ENCODE measurements at regions not wholly inside any gene's neighbourhood (a gene's known extent, or its start where the extent isn't known, plus 50 kb on each side); places are given as distances from the start of the nearest gene placed in this dataset.
"Not testable (repeated sequence)": the region's sequence is repeated elsewhere in the genome, so short reads cannot be mapped to it uniquely, and the experiment has no call there.

DNA sequence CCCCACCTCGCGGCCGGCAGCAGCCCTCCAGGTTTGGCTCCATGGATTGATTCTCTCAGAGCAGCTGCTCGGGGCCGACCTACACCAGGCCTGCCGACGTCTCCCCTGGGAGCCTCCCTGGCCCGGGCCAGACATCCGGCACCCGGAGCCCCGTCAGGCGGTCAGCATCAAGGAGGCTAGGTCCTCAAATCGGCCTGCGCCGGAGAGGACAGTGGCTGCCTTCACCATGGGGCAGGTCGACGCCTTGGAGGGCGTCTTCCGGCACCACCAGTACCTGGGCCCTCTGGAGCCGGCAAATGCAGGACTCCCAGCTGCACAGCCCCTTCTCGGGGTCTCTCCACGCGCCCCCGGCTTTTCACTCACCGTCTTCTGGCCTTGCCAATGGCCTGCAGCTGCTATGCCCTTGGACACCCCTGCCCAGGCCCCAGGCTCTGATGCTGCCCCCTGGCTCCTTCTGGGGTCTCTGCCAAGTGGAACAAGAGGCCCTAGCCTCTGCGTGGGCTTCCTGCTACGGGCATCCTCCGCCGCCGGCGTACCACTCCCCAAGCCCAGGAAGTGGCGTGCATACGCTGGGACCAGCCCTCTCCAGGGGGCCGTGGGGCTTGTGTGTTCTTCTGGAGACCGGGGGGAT lies 341.8 kb downstream of the MAGEB5 start:
- intact Hi-C loops (cut with DNase I), result no loop called here
- DNase-seq (ENCODE audit: extremely low spot score in 2 of 2), result no peak
- Histone ChIP-seq H3K36me3 (no peaks in the 10 kb centered on the region), H3K4me1 (no peaks in the 10 kb centered on the region), H3K27ac (no peak overlapping the region), H3K4me3 (no peak overlapping the region), H3K9me3 (no peaks in the 10 kb centered on the region), H3K27me3 (no peaks in the 10 kb centered on the region)
- TF ChIP-seq, protein P1, sequence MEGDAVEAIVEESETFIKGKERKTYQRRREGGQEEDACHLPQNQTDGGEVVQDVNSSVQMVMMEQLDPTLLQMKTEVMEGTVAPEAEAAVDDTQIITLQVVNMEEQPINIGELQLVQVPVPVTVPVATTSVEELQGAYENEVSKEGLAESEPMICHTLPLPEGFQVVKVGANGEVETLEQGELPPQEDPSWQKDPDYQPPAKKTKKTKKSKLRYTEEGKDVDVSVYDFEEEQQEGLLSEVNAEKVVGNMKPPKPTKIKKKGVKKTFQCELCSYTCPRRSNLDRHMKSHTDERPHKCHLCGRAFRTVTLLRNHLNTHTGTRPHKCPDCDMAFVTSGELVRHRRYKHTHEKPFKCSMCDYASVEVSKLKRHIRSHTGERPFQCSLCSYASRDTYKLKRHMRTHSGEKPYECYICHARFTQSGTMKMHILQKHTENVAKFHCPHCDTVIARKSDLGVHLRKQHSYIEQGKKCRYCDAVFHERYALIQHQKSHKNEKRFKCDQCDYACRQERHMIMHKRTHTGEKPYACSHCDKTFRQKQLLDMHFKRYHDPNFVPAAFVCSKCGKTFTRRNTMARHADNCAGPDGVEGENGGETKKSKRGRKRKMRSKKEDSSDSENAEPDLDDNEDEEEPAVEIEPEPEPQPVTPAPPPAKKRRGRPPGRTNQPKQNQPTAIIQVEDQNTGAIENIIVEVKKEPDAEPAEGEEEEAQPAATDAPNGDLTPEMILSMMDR (IDR thresholded peaks at IDR 0.05), result no peak
- no peak for TF ChIP-seq POLR2AphosphoS5 (IDR thresholded peaks at IDR 0.05; ENCODE audit: insufficient read depth in 1 of 2, low read depth in 1 of 2)
- no peak for TF ChIP-seq POLR2A (IDR thresholded peaks at IDR 0.05)

DNA sequence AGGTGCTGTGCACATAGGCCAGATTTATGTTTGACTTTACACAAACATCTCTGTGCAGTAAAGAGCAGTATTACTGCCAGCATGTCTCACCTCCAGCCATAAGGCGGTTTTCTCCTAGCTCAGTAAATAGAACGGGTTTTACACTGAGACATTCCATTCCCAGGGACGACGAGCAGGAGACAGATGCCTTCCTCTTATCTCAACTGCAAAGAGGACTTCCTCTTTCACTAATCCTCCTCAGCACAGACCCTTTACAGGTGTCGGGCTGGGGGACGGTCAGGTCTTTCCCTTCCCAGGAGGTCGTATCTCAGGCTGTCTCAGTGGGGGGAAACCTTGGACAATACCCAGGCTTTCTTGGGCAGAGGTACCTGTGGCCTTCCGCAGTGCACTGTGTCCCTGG lies 309.8 kb downstream of the MAGEB5 start:
- H3K4me3 ChIP-seq; H3K27ac ChIP-seq; H3K36me3 ChIP-seq; H3K27me3 ChIP-seq; intact Hi-C loops (cut with DNase I); DNase-seq (ENCODE audit: extremely low spot score in 2 of 2); H3K9me3 ChIP-seq; H3K4me1 ChIP-seq: not testable (repeated sequence)

DNA sequence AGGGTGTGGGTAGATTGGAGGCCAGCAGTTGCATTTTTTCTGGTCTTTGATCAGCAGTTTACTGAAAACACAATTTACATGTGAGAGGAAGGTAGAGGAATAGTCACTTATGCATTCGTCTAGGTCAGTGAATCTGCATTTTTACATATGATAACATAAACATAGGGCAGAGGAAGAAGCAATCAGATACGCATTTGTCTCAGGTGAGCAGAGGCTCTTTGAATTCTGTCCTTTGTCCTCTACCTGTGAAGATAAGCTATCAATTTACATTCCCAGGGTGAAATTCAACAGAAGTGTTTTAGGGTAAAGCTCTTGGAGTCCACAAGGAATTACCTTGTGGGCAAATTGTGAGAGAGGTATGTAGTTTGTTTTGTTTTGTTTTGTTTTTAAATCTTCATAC lies 306.5 kb downstream of the MAGEB5 start:
- Histone ChIP-seq H3K4me3 (no peak overlapping the region), H3K4me1 (no peaks in the 10 kb centered on the region), H3K9me3 (no peaks in the 10 kb centered on the region), H3K36me3 (no peaks in the 10 kb centered on the region), H3K27ac (no peak overlapping the region), H3K27me3 (no peaks in the 10 kb centered on the region)
- TF ChIP-seq, protein P1 (IDR thresholded peaks at IDR 0.05), result no peak
- TF ChIP-seq POLR2AphosphoS5 (IDR thresholded peaks at IDR 0.05; ENCODE audit: insufficient read depth in 1 of 2, low read depth in 1 of 2) (no peak), POLR2A (IDR thresholded peaks at IDR 0.05) (no peak)
- intact Hi-C loops (cut with DNase I), result no loop called here
- DNase-seq (ENCODE audit: extremely low spot score in 2 of 2), result no peak

DNA sequence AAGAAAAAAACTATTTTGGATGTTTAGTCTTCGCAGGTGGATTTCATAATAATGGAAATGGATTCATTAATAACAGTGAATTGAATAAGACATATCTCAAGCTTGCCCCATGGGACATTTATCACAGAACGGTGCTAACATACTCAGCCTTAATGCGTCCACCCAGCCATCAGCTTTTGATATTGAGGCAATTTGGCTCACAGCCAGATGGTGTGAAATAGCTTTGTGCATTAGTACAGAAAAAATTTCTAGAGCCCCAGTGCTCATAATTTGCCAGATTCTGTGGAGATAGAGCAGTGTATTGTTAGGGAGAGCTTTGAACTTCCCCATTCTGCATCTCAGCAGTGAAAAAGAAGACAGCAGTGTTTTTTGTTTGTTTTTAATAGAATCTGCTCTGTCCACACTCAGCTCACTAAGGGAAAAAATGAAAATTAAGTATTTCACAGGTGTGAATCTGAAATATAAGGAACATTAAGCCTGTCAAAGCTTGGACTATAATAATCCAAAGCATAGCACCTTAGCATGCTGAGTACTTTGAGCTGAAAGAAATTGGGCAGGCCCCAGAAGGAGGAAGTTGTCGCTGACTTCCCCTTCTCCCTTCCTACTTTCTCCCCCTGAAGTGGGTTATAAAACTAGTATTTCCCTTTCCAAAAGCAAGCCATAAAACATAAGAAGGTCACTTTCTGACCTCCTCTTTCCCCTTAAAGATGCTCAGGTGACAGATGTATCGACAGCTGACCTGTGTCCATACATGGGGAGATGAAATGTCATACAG lies 295.8 kb downstream of the MAGEB5 start:
- Histone ChIP-seq H3K27me3 (no peaks in the 10 kb centered on the region), H3K4me3 (no peak overlapping the region), H3K9me3 (no peaks in the 10 kb centered on the region), H3K36me3 (no peaks in the 10 kb centered on the region), H3K27ac (no peak overlapping the region), H3K4me1 (no peaks in the 10 kb centered on the region)
- intact Hi-C loops (cut with DNase I), result no loop called here
- TF ChIP-seq POLR2AphosphoS5 (IDR thresholded peaks at IDR 0.05; ENCODE audit: insufficient read depth in 1 of 2, low read depth in 1 of 2), result no peak
- no peak for TF ChIP-seq POLR2A (IDR thresholded peaks at IDR 0.05)
- TF ChIP-seq, protein P1 (IDR thresholded peaks at IDR 0.05), result no peak
- DNase-seq (ENCODE audit: extremely low spot score in 2 of 2), result no peak

DNA sequence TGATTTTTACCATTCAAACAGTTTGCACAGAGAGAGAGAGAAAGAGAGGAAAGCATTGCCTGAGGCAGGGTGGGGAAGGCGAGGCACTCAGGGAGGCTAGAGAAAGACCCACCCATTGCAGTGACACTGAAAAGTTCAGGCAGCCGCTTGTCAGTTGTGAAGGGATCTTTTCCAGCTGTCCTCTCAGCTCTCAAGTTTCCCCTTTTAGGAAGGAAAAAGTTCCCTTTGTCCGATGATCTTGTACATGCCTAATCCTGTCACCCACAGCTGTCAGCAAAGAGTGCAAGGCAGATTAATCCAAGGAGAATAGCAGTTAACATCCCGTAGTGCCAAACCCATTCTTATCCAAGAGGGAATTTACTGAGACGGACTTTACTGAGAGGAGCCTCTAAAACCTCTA lies 255.0 kb downstream of the MAGEB5 start:
- intact Hi-C loops (cut with DNase I), result no loop called here
- no peaks in the 10 kb centered on the region for H3K36me3 ChIP-seq
- no peaks in the 10 kb centered on the region for H3K4me1 ChIP-seq
- DNase-seq (ENCODE audit: extremely low spot score in 2 of 2), result no peak
- no peak overlapping the region for H3K4me3 ChIP-seq
- no peak for TF ChIP-seq POLR2AphosphoS5 (IDR thresholded peaks at IDR 0.05; ENCODE audit: insufficient read depth in 1 of 2, low read depth in 1 of 2)
- no peaks in the 10 kb centered on the region for H3K27me3 ChIP-seq
- H3K9me3 ChIP-seq, result no peaks in the 10 kb centered on the region
- no peak overlapping the region for H3K27ac ChIP-seq

DNA sequence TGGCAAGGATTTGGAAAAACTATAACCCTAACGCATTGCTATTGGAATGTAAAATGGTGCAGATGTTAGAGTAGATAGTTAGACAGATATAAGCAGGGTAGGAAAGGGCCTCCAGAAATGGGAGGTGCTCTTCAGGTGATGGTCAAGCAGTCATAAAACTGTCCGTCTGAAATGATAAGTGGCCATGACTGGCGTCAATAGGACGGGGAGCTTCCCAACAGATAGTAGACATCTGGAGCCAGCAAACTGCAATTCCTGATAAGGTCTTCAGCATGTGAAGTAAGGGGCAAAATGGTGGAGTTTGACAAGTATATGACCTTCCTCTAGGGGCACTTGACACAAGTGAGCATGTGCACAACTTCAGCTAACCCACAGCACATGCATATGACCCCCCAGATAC lies 250.4 kb downstream of the MAGEB5 start:
- Histone ChIP-seq H3K36me3 (no peaks in the 10 kb centered on the region), H3K27ac (no peak overlapping the region), H3K9me3 (no peaks in the 10 kb centered on the region), H3K4me1 (no peaks in the 10 kb centered on the region), H3K27me3 (no peaks in the 10 kb centered on the region), H3K4me3 (no peak overlapping the region)
- TF ChIP-seq POLR2AphosphoS5 (IDR thresholded peaks at IDR 0.05; ENCODE audit: insufficient read depth in 1 of 2, low read depth in 1 of 2), result no peak
- intact Hi-C loops (cut with DNase I), result no loop called here
- no peak for DNase-seq (ENCODE audit: extremely low spot score in 2 of 2)

Data from vagina (tissue), 2 donors.